ENCODE measurements at regions not wholly inside any gene's neighbourhood (a gene's known extent, or its start where the extent isn't known, plus 50 kb on each side); places are given as distances from the start of the nearest gene placed in this dataset.

GRCh38 chr2:120599656-120600055, 136.0 kb upstream of the GLI2 start:
- TF ChIP-seq CTCF (IDR thresholded peaks at IDR 0.05): no peak
- TF ChIP-seq POLR2A (IDR thresholded peaks at IDR 0.05): no peak
- DNase-seq (ENCODE audit: low spot score in 2 of 2): no peak
- intact Hi-C loops (cut with DNase I; ENCODE audit: low total_unique reads): no loop called here
- no peak overlapping the region for H3K4me3 ChIP-seq (ENCODE audit: low read depth, poor library complexity, severe bottlenecking)
- WGBS, 2 donors: 83 to 85% methylated on average over 7 of the region's 7 CpGs

DNA sequence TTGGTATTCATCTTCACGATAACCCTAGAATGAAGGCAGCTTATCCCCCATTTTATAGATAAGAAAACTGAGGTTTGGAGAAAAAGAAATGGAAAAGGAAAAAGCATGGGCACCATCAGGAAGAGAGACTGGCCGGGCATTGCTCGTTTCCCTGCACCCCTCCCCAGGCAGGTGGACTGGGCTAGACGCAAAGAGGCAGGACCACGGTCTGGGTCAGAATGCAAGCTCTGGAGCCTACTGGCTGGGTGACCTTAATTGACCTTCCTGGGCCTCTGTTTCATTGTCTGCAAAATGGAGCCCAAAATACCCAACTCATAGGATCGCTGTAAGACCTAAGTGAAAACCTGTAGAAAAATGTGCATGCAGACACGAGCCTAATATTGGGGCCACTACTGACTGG, 135.3 kb upstream of the GLI2 start:
- no peak overlapping the region for H3K4me3 ChIP-seq (ENCODE audit: low read depth, poor library complexity, severe bottlenecking)
- no peak for DNase-seq (ENCODE audit: low spot score in 2 of 2)
- WGBS, 2 donors: 93 to 99% methylated on average over 7 of the region's 7 CpGs
- TF ChIP-seq CTCF (IDR thresholded peaks at IDR 0.05): no peak
- TF ChIP-seq POLR2A (IDR thresholded peaks at IDR 0.05): no peak
- intact Hi-C loops (cut with DNase I; ENCODE audit: low total_unique reads): no loop called here

- DNase-seq (ENCODE audit: low spot score in 2 of 2): no peak
- intact Hi-C loops (cut with DNase I; ENCODE audit: low total_unique reads): no loop called here
- TF ChIP-seq POLR2A (IDR thresholded peaks at IDR 0.05): no peak
- no peak for TF ChIP-seq CTCF (IDR thresholded peaks at IDR 0.05)
- H3K4me3 ChIP-seq (ENCODE audit: low read depth, poor library complexity, severe bottlenecking): no peak overlapping the region
- 84 to 93% methylated on average over 5 of the region's 5 CpGs for WGBS, 2 donors
Measured at GRCh38 chr2:120600786-120601185, 134.9 kb upstream of the GLI2 start.

DNA sequence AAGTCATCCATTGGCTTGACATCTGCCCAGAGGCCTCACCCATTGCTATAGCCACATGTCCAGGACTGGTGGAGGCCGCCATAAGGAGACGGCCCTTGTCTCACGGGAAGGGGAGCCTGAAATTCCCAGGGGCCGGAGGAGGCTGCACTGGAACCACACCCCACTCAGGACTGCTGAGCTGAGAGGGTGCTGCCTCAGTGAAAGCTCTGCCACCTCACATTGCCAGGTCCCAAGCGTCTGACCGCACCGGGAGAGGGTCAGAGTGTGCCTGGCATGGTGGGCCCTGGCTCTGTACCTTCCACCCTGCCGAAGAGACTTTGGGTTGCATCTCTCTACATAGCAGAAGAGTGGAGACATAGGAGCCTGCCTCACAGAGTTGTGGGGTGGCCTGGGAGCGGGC, 134.1 kb upstream of the GLI2 start:
- no peak for DNase-seq (ENCODE audit: low spot score in 2 of 2)
- WGBS, 2 donors: 85 to 96% methylated on average over 6 to 9 of the region's 9 CpGs
- H3K4me3 ChIP-seq (ENCODE audit: low read depth, poor library complexity, severe bottlenecking): no peak overlapping the region
- TF ChIP-seq CTCF (IDR thresholded peaks at IDR 0.05) (no peak), POLR2A (IDR thresholded peaks at IDR 0.05) (no peak)
- intact Hi-C loops (cut with DNase I; ENCODE audit: low total_unique reads): no loop called here

- 53 to 56% methylated on average over 7 of the region's 7 CpGs for WGBS, 2 donors
- no peak for DNase-seq (ENCODE audit: low spot score in 2 of 2)
- intact Hi-C loops (cut with DNase I; ENCODE audit: low total_unique reads): no loop called here
- no peak overlapping the region for H3K4me3 ChIP-seq (ENCODE audit: low read depth, poor library complexity, severe bottlenecking)
- TF ChIP-seq POLR2A (IDR thresholded peaks at IDR 0.05) (no peak), CTCF (IDR thresholded peaks at IDR 0.05) (no peak)
Measured at GRCh38 chr2:120602251-120602650, 133.4 kb upstream of the GLI2 start.

- no peak overlapping the region for H3K4me3 ChIP-seq (ENCODE audit: low read depth, poor library complexity, severe bottlenecking)
- intact Hi-C loops (cut with DNase I; ENCODE audit: low total_unique reads): no loop called here
- TF ChIP-seq POLR2A (IDR thresholded peaks at IDR 0.05) (no peak), CTCF (IDR thresholded peaks at IDR 0.05) (no peak)
- WGBS, 2 donors: 91 to 98% methylated on average over 6 of the region's 6 CpGs
- no peak for DNase-seq (ENCODE audit: low spot score in 2 of 2)
Measured at GRCh38 chr2:120604767-120605166, 130.9 kb upstream of the GLI2 start.
